Activated CD4-positive, alpha-beta T cell treated with anti-CD3 and anti-CD28 coated beads for 36 hours (primary cell): ENCODE measurements at regions not wholly inside any gene's neighbourhood (a gene's known extent, or its start where the extent isn't known, plus 50 kb on each side); places are given as distances from the start of the nearest gene placed in this dataset.

Source experiments
- ATAC-seq: fragments of 200-7000 bp; cut with Tn5 transposase; one replicate; pipeline ENCODE4 v1.10.0; 2021; ENCODE audit warnings: mild to moderate bottlenecking, moderate library complexity
- CTCF ChIA-PET: fragments of 350-600 bp; sonication (Branson Sonifier 250); formaldehyde crosslinking; loops from one replicate; lab custom pipeline; 2021; ENCODE audit warnings: antibody characterized with exemption; lab: Charles Lee
- POLR2A ChIA-PET: fragments of 350-600 bp; sonication (Branson Sonifier 250); formaldehyde crosslinking; loops from one replicate; lab custom pipeline; 2021; ENCODE audit warnings: antibody characterized with exemption, inconsistent platforms; lab: Charles Lee
- DNase-seq: peaks from one replicate; pipeline ENCODE4 v3.0.0-alpha.2; 2020
- H3K27ac Mint-ChIP-seq: one replicate; pipeline ENCODE4 v1.8.0; 2021; ENCODE audit warnings: mixed read lengths
- H3K27me3 Mint-ChIP-seq: one replicate; pipeline ENCODE4 v1.8.0; 2021; ENCODE audit warnings: mixed read lengths
- H3K36me3 Mint-ChIP-seq: one replicate; pipeline ENCODE4 v1.8.0; 2021; ENCODE audit warnings: low read depth, mixed read lengths
- H3K4me1 Mint-ChIP-seq: one replicate; pipeline ENCODE4 v1.8.0; 2021; ENCODE audit warnings: mixed read lengths
- H3K4me3 Mint-ChIP-seq: one replicate; pipeline ENCODE4 v1.8.0; 2021; ENCODE audit warnings: mild to moderate bottlenecking, moderate library complexity, mixed read lengths
- H3K9me3 Mint-ChIP-seq: one replicate; pipeline ENCODE4 v1.8.0; 2021; ENCODE audit warnings: low read depth, mixed read lengths
- intact Hi-C, 2 experiments: fragments of 100-400 bp; cut with DNase I in 1 of 2; cut with micrococcal nuclease in 1 of 2; formaldehyde crosslinking; loops; one replicate each; pipeline versions ENCODE4 v1.14.2 to v1.15.1; 2022 to 2024; cut with DNase I, micrococcal nuclease

DNA sequence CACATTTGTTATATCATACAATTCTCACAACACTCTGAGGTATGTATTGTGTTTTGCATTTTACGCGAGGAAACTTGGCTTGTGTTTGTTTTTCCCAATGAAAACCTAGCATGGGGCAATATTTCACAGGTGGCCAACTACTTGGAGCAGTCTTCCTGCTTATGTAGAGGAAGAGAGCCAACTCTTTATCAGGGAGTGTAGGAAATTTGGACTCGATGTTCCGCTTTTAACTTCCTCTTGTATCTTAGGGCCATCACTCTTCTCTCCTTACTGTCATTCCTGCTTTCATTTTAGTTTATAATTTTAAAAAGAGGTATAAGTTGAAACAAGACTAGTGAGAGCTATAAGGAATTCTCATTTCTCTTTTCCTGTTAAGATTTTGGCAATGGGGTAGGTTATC lies 107.7 kb upstream of the RPS6KA3 start:
- no peak overlapping the region for H3K4me3 Mint-ChIP-seq
- no peaks in the 10 kb centered on the region for H3K9me3 Mint-ChIP-seq
- ATAC-seq (no peak), DNase-seq (no peak)
- no peaks in the 10 kb centered on the region for H3K27me3 Mint-ChIP-seq
- ChIA-PET POLR2A (no interaction called here), CTCF (interaction anchor here (1.3 kb wide), 1 partner anchor 122 kb away, joined by 3 read pairs; no protein-coding TSS in a partner anchor)
- peaks cover 17% of the 10 kb centered on the region for H3K4me1 Mint-ChIP-seq
- intact Hi-C loops: no loop called here
- no peaks in the 10 kb centered on the region for H3K36me3 Mint-ChIP-seq
- H3K27ac Mint-ChIP-seq: no peak overlapping the region

DNA sequence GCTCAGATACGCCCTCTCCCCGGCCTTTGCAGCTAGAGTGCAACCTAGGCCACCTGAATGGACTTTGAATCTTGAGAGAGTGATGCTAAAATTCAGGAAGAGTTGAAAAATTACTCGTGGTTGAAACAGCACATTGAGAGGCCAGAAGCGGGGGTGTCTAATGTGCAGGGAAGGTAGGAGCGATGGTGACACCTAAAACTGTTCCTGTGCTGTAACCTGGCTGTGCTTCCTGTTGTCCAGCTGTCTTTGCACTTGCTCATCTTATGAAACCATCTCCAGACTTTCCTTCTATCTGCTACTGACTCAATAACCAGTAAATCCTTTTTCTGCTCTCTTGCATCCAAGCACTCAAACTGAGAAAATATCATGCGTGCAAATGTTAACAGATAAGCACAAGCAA lies 106.4 kb upstream of the RPS6KA3 start:
- Mint-ChIP-seq H3K9me3 (no peaks in the 10 kb centered on the region), H3K4me3 (no peak overlapping the region), H3K27ac (no peak overlapping the region), H3K4me1 (peaks cover 11% of the 10 kb centered on the region), H3K36me3 (no peaks in the 10 kb centered on the region), H3K27me3 (no peaks in the 10 kb centered on the region)
- ATAC-seq (no peak), DNase-seq (no peak)
- ChIA-PET POLR2A (no interaction called here), CTCF (no interaction called here)
- intact Hi-C loops: no loop called here

DNA sequence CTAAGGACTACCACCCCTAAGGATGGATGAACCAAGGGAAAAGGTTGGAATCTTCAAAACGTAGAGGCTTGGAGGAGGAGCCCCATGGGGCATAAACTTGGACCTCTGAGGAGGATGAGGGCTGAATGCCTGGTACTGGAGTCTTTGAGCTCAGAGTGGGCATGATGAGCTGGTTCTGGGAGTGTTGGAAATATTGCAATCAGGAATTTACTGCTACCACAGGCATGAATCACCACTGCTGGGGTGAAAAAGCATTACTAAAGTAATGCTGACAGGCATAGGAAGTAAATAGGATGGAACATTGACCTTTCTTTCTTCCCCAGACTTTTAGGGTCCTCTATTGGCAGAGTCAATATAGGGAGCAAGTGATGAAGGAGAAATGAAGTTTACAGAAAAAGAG lies 105.8 kb upstream of the RPS6KA3 start:
- ChIA-PET CTCF (no interaction called here), POLR2A (no interaction called here)
- Mint-ChIP-seq H3K4me3 (no peak overlapping the region), H3K4me1 (peaks cover 10% of the 10 kb centered on the region), H3K27me3 (no peaks in the 10 kb centered on the region), H3K27ac (no peak overlapping the region), H3K36me3 (no peaks in the 10 kb centered on the region), H3K9me3 (no peaks in the 10 kb centered on the region)
- intact Hi-C loops: no loop called here
- no peak for ATAC-seq
- no peak for DNase-seq

DNA sequence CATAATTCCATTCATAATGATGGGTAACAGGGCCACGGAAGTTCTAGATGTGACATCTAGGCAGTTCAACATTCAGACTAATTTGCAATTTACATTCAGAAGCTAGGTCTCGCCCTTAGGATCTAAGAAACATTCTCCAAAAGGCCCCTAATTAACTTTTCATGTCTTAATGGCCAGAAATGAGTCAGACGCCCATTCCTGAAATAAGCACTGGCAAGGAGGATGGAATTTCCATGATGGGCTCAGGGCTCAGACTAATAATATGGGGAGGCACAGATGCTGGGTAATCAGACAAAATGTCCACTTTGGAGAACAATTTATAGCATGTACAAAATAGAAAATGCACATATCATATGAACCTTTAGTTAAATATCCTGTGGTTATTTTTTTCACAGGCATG lies 102.8 kb upstream of the RPS6KA3 start:
- ATAC-seq (no peak), DNase-seq (no peak)
- intact Hi-C loops: no loop called here
- no peak overlapping the region for H3K4me3 Mint-ChIP-seq
- no peaks in the 10 kb centered on the region for H3K27me3 Mint-ChIP-seq
- no peak overlapping the region for H3K27ac Mint-ChIP-seq
- CTCF ChIA-PET: interaction anchor here (1.0 kb wide), 1 partner anchor 9 kb away, joined by 3 read pairs; no protein-coding TSS in a partner anchor
- H3K36me3 Mint-ChIP-seq: no peaks in the 10 kb centered on the region
- POLR2A ChIA-PET: no interaction called here
- no peaks in the 10 kb centered on the region for H3K4me1 Mint-ChIP-seq
- no peaks in the 10 kb centered on the region for H3K9me3 Mint-ChIP-seq

DNA sequence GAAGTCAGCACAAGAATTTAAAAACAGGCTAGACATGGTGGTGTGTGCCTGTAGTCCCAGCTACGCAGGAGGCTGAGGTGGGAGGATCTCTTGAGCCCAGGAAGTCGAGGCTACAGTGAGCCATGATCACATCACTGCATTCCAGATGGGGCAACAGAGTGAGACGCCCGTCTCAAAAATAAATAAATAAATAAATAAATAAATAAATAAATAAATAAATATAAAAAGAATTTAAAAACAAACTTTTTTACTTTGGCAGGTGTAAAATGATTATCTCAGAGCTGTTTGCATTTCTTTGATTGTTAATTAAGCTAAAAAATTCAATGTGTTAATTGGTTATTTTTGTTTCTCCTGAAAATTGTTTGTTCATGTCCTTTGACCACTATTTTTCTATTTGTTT lies 97.5 kb upstream of the RPS6KA3 start:
- ChIA-PET POLR2A (interaction anchor here (0.7 kb wide), 1 partner anchor 781 kb away, joined by 5 read pairs; no protein-coding TSS in a partner anchor), CTCF (no interaction called here)
- H3K36me3 Mint-ChIP-seq: no peaks in the 10 kb centered on the region
- no peaks in the 10 kb centered on the region for H3K4me1 Mint-ChIP-seq
- H3K4me3 Mint-ChIP-seq: no peak overlapping the region
- no peak overlapping the region for H3K27ac Mint-ChIP-seq
- intact Hi-C loops: no loop called here
- no peak for ATAC-seq
- no peaks in the 10 kb centered on the region for H3K9me3 Mint-ChIP-seq
- H3K27me3 Mint-ChIP-seq: no peaks in the 10 kb centered on the region
- no peak for DNase-seq

DNA sequence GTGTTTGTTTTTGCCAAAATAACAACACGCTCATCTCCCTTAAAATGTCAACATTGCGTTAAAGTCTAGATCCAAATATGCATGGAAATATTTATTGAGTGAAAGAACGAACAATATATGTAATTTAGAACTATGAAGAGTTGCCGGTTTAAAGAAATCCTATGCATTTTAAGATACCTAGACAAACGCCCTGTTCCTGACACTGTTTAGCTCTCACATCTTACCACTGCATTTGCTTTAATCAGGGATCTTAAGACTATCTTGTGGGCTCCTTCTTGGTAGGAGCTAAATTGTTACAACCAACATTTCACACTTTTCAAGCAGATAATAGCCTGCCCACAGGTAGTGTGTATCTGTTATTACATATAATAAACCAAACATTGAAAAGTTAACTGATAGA lies 96.6 kb upstream of the RPS6KA3 start:
- ATAC-seq (no peak), DNase-seq (no peak)
- intact Hi-C loops: no loop called here
- ChIA-PET POLR2A (no interaction called here), CTCF (no interaction called here)
- H3K9me3 Mint-ChIP-seq: no peaks in the 10 kb centered on the region
- H3K4me1 Mint-ChIP-seq: no peaks in the 10 kb centered on the region
- no peaks in the 10 kb centered on the region for H3K36me3 Mint-ChIP-seq
- no peaks in the 10 kb centered on the region for H3K27me3 Mint-ChIP-seq
- H3K4me3 Mint-ChIP-seq: no peak overlapping the region
- H3K27ac Mint-ChIP-seq: no peak overlapping the region

DNA sequence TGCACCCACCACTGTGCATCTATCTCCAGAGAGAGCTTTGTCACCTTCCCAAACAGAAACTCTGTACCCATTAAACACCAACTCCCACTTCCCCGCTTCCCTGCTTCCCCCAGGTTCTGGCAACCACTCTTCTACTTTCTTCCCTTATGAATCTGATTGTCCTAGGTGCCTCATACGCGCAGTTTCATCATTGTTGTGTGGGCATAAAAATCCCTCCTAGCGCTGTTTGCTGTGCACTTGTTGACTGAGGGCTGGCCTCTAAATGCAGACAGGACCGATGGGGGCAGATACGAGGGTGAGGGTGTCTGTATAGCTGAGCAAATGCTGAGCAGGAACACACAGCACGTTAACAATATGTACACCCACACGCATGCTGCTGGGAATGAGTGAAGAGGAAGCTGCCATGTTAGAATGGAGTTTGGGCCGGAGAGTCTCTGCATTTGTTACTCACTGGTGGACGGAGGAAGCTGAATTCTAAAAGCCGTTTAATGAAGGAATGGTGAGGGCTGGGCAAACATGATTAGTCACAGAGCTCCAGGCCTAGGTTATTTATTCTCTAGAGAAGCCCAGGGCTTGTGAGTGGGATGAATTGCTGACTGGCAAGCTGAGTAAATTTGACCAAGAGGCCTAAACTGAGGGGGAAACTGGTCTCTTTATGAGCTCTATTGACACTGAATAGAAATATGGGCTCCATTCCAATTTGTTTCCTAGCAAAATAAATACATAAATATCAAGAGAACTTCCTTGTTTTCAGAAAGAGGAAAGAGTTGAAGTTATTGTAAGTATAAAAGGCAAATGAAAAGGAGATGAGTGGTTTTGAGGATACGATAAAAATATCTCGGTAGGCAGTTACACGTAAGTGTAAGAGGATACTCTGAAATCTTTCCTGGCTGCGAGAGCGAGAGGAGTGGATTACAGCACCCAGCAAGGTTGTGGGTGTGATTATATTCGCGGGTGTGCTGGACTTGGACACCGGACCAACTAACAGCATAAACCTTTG lies 95.9 kb upstream of the RPS6KA3 start:
- no peak for DNase-seq
- ATAC-seq: no peak
- Mint-ChIP-seq H3K4me1 (no peaks in the 10 kb centered on the region), H3K27me3 (no peaks in the 10 kb centered on the region), H3K9me3 (no peaks in the 10 kb centered on the region), H3K36me3 (no peaks in the 10 kb centered on the region), H3K27ac (no peak overlapping the region), H3K4me3 (no peak overlapping the region)
- POLR2A ChIA-PET: no interaction called here
- CTCF ChIA-PET: interaction anchor here (0.7 kb wide), 1 partner anchor 73 kb away, joined by 3 read pairs; no protein-coding TSS in a partner anchor
- intact Hi-C loops: no loop called here

DNA sequence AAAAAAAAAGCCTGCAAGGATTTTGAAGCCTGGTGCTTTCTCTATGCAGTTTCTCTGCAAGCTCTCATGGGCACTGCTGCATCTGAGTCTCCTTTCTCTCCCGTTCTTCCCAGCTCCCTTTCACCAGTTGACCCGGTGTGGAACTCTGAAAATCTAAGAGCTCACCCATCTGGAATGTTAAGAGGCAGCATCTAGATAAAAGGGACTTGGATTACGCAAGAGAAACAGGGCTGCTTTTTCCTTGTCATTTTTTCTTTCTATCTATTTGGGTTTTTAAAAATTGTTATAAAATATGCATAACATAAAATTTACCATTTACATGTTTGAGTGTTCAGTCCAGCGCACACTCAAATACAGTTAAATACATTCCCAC lies 95.2 kb upstream of the RPS6KA3 start:
- Mint-ChIP-seq H3K4me3 (no peak overlapping the region), H3K36me3 (no peaks in the 10 kb centered on the region), H3K4me1 (no peaks in the 10 kb centered on the region), H3K9me3 (no peaks in the 10 kb centered on the region), H3K27me3 (no peaks in the 10 kb centered on the region), H3K27ac (no peak overlapping the region)
- CTCF ChIA-PET: no interaction called here
- intact Hi-C loops: no loop called here
- ATAC-seq (no peak), DNase-seq (no peak)
- POLR2A ChIA-PET: no interaction called here

DNA sequence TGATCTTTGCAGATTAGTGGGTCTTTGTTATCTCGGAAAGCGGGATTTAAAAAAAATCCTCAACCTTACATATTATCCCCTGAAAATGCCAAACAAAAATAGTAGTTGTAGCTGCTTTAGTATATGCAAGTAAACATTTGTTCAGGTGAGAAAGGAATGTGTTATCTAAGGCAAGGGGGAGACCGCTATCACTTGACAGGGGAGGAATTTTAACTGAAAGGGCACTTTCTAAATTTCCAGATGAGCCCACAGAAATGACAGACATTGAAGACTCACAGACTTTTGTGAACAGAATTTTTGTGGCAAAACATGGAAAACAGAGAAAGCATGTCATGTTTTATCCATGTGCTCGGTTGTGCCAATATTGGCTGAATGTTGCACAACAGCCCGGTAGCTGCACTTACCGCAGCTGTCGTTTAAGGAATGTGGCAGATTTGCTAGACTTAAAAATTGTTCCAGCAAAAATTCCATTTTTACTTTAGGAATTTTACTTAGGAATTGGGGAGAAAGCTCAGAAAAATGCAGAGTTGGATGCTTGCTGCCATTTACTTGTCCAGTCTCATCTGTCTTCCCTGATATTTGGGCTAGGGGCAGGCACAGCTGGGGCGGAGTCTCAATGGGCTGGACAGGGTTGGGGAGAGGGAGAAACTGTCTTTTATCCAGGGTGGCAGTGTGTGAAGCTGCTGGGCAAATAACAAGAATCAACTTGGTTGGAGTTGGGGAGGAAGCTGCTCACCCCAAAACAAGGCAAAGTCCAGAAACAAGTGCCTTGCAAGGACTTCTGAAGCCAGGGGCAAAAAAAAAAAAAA lies 94.6 kb upstream of the RPS6KA3 start:
- intact Hi-C loops: no loop called here
- Mint-ChIP-seq H3K4me3 (no peak overlapping the region), H3K36me3 (no peaks in the 10 kb centered on the region), H3K27ac (no peak overlapping the region), H3K27me3 (no peaks in the 10 kb centered on the region), H3K9me3 (no peaks in the 10 kb centered on the region), H3K4me1 (no peaks in the 10 kb centered on the region)
- ATAC-seq: no peak
- no peak for DNase-seq
- ChIA-PET POLR2A (no interaction called here), CTCF (no interaction called here)

DNA sequence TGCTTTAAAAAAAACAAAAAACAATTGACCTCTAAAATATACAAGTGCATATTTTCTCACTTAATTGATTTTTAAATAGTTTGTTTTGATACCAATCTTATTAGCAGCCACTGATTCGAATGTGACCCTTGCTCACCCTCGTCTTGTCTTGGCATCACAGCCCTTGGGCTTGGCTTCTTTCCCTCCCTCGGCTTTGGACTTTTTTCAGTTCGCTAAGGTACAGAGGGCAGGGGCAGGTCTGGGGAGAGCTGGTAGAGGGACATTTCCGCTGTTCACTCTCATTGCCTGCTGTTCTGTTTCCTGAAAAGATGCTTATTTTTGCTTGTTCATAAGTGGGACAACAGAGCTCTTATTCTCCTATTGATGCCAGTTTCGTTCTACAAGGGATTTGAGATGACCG lies 88.5 kb upstream of the RPS6KA3 start:
- intact Hi-C loops: no loop called here
- no peaks in the 10 kb centered on the region for H3K9me3 Mint-ChIP-seq
- no peak overlapping the region for H3K27ac Mint-ChIP-seq
- no peaks in the 10 kb centered on the region for H3K36me3 Mint-ChIP-seq
- DNase-seq (no peak), ATAC-seq (no peak)
- ChIA-PET POLR2A (no interaction called here), CTCF (no interaction called here)
- H3K4me3 Mint-ChIP-seq: no peak overlapping the region
- H3K4me1 Mint-ChIP-seq: peaks cover 26% of the 10 kb centered on the region
- peaks cover 4% of the 10 kb centered on the region for H3K27me3 Mint-ChIP-seq

DNA sequence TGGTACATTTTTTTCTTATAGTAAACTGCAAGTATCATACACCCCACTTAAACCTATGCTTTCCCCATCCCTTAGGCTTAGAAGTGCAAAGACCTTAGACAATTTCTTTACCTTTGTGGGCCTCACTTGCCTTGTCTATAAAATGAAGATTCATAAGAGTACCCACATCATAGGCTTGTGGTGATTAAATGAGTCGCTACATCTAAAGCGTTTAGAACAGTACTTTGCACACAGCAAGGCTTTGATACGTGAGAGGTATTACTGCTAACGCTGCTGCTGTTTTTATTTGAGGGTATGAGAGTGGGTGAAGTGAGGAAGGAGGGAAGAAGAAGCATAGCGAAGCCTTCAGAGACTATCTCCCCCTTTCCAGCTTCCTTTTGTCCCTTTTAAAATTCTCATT lies 87.8 kb upstream of the RPS6KA3 start:
- DNase-seq: no peak
- ATAC-seq: peak; percentile 85
- POLR2A ChIA-PET: no interaction called here
- Mint-ChIP-seq H3K36me3 (no peaks in the 10 kb centered on the region), H3K4me1 (peaks cover 26% of the 10 kb centered on the region), H3K9me3 (no peaks in the 10 kb centered on the region), H3K4me3 (no peak overlapping the region), H3K27me3 (peaks cover 4% of the 10 kb centered on the region), H3K27ac (no peak overlapping the region)
- CTCF ChIA-PET: no interaction called here
- intact Hi-C loops: no loop called here
